HK-2 (cell line): ENCODE measurements at regions not wholly inside any gene's neighbourhood (a gene's known extent, or its start where the extent isn't known, plus 50 kb on each side); places are given as distances from the start of the nearest gene placed in this dataset.
A peak's percentile ranks its signal among the peaks of the same experiment; 100 is the strongest.

Experiments
- DNase-seq: peaks from one replicate; pipeline ENCODE4 v3.0.0-alpha.2; 2018; ENCODE audit not compliant: unreplicated experiment

DNA sequence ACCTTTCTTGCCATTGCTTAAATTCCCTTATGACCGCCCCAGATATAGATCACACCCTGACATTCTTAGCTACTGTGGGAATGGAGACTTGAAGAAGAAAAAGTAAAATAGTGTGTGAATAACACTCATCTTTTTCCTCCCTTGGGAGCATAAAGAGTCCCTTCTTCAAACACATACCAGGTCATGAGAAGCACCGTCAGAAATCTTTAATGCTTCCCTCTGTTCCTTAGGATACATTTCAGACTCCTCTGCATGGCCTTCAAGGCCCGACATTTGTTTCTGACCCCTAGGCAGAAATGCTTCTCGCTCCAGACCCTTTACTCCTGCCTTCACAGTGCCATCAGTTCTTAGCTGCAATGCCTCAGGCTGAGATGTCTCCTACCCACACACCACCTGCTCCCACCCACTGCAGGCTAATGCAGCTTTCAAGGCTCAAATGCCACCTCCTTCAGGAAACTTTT is 143.8 kb upstream of the IL12A start:
- DNase-seq, result no peak

- DNase-seq, result no peak
These were observed 142.9 kb upstream of the IL12A start for GRCh38 chr3:159845737-159846136.

GRCh38 chr3:159846255-159846654 is 142.4 kb upstream of the IL12A start:
- DNase-seq, result no peak

- DNase-seq, result no peak
These were observed 140.1 kb upstream of the IL12A start for GRCh38 chr3:159848348-159849118.

GRCh38 chr3:159850481-159850880 is 138.2 kb upstream of the IL12A start:
- DNase-seq, result no peak

DNA sequence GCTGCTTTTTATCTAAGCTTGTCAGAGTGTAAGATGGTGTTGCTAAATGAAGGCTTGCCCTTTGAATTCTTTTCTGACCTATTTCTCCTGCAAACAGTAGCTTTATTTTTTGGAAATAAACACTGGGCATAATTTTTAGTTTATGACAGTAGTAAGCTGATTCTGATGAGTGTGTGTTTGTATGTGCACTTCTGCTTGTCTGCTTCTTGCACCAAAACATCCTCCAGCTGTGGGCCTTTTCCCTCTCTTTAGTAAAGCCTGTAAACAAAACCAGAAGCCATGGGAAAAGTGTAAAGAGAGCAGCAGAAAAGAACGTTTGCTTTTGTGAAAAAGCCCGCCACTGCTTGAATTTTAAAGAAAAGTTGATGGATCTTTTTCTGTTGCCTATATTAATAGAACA is 136.4 kb upstream of the IL12A start:
- DNase-seq, result no peak

GRCh38 chr3:159852821-159853505 is 135.7 kb upstream of the IL12A start:
- DNase-seq, result peak; percentile 62

- DNase-seq, result no peak
These were observed 135.2 kb upstream of the IL12A start for GRCh38 chr3:159853506-159853864.

DNA sequence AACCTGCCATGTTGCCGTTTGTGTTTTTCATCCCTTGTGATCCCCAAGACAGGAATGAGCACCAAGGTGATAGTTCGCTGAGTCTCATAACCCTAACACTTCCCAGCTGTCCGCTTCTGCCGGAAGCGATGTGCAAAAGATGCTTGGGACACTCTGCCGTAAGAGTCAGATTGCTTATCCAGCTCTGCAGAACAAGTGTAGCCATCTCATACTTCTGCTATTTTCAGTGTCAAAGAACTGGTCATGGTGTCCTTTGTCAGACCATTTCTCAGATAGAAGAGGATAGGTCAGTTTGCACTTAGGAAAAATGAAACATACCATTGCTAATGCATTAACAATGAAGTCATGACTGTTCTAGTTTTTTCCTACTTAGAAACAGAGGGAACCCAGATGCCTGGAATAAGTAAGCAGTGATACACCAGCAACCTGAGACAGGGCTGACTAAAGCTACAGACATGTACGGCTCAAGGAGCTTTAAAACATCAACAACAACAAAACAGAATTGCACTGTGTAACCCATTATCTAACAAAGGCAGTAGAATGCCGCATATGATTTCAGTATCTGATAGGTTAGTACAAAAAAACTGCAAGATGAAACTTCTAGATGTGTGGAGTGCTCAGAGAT is 134.0 kb upstream of the IL12A start:
- peak; percentile 56 for DNase-seq

- no peak for DNase-seq
These were observed 132.9 kb upstream of the IL12A start for GRCh38 chr3:159855599-159856346.

DNA sequence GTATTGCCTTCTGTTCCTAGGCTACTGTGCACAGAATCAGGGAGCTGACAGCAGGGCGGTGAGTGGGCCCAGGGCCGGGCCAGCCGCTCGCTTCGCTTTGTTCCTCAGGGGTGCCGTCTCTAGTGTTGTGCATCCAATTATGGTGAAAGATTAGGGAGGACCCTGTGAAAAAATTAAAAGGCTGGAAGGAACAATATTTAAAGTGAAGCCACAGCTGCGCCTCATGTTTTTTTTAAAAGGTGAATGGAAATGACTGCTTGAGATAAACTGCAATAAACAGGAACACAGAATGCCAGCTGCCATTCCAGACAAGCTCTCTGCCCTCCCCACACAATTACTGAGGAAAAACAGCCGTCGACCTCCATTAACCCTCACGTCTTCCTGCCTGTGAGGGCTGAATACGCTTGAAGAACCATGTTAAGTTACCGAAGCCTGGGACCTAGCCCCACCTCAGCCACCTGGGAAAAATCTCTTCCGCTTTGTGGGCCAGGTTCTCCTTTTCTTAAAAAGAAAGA is 132.0 kb upstream of the IL12A start:
- no peak for DNase-seq

- no peak for DNase-seq
These were observed 130.8 kb upstream of the IL12A start for GRCh38 chr3:159857840-159858239.

DNA sequence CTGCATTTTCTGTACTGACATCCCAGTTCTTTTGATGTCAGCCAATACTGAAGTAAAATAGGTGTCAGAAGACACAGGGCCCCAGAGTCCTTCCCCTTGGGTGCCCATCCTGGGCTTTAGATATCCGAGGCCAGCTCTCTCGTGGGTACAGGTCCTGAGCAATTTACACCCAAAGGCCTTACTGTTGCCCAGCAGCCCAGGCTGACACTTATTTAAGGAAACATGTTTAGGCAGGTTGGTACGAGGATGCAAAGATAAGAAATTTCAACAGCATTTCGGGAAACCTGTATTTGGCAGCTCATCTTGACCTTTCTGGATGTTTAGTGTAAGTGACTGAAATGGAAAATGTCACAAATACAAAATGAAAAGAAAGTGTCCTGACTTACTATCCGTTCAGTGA is 130.0 kb upstream of the IL12A start:
- no peak for DNase-seq

DNA sequence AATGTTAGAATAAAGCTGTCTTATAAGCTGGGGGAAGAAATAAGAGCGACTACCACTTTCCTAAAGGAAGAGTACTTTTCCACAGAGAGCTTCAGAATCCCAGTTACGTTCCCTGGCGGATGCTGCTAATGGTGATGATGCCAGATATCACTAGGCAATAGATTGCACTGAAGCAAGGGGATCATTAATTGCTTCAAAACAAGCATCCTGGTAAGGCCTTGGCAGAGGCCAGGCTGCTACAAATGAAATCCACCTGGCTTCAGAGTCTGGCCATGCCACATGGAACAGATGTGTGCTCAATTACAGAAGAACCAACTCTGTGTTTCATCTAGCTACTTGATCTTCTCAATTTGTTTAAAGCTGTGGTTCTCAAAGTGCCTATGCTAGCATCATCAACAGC is 129.2 kb upstream of the IL12A start:
- no peak for DNase-seq

GRCh38 chr3:159859836-159860235 is 128.8 kb upstream of the IL12A start:
- DNase-seq, result no peak

DNA sequence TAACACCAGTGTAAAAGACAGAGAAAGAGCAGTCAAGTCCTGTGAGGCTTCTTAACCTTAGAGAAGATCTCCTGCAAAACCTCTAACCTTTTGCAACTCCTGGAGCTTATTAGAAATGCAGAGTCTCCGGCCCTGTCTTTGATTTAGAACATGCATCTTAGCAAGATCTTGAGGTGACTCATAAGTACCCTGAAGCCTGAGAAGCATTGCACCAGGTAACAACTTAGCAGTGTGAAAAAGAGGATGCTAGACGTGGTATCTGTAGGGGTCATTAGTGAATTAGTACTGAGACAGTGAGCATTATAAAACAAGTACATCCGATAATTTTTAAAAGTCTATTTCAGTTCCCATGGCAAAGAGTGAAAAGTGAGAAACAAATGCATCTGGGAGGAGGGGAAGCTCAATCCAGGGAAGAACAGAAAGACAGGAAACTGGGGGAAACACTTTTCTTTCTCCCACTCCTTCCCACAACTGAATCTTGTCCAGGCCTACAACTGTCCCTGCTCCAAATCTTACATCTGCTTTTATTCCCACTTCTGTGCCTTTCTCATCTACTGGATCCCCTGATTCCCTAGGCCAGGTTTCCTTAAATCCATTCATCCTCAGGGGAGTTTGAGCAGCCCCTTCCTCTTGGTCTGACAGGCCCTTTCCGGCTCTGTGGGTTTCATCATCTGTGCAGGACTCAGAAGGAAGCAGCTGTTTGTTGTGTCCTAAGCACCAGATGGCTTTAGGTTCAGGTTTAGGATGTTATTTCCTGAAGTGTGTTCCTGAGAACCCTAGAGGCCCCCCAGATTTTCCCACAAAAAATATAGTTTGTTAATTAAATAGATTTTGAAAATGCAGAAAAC is 128.1 kb upstream of the IL12A start:
- no peak for DNase-seq

DNA sequence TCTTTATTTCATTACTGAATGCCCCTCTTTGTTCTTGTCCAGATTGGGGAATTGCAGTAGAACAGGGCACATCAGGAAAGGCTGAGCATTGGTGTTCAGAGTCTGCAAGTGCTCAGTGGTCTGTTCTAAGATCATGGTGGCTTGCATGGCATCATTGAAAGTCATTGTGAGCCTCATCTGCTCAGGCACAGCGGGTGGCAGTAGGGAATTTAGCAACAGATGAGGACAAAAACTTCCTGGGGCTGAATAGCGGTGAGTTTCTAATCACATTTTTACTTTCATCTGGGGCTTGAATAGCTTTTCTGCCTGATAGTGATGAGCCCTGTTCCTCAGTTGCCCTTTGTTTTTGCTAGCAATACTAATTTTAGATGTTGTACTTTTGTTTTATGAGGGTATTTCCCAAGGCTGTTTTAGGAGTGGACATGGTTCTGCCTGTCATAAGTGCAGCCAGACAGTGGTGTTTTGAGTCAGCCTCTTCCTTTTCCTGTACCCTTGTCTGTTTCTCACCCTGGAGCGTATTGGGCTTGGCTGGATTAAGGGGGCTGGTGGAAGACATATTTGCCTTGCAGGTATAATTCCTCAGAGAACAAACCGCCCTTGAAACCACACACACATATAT is 127.2 kb upstream of the IL12A start:
- no peak for DNase-seq

DNA sequence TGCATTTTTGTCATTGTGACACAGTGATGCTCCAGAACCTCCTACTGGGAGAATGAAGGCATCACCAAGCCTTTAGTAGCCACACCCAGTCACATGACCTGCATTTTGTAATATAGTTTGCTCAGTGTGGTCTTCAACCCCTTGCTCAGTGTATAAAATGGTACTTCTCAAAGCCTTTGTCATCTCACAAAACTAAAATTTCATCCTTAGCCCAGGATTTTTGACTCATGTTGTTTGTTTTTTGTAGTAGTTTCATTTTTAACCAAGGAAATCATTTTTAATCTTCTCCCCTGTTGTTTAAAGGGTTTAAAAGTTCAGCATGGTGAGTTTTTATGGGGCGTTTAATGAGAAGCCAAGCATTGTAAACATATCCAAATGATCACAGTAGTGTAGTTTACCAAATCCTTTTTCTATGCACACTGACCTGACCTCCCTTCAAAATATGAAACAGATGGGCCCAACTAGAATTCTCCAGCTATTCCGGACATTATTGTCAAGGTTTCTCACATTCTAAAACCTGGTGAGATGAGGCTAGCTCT is 123.5 kb upstream of the IL12A start:
- no peak for DNase-seq

DNA sequence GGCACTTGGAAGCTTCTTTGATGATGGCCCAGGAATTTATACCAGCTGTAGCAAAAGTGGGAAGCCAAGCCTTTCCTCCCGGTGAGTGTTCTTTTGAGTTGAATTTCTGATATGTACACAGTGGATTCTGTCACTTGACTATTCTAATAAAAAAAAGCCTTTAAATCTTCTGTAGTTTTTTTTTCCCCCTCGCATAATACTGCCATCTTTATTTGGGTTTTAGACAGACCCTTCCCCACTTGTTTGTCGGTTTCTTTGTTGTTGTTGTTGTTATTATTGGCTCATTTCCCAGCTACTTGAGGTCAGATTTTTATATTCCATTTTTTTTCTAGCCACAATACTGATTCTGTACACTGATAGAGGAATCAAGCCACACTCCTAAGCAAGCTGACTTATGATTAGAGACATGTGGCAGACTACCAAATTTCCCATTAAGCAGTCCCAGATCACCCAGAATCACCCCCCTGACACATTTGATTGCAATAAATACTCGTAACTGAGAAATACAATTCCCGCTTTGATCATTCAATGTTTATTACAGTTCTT is 122.4 kb upstream of the IL12A start:
- DNase-seq, result no peak

GRCh38 chr3:159867372-159867771 is 121.3 kb upstream of the IL12A start:
- DNase-seq, result no peak
